Ascending aorta (tissue), 2 donors: ENCODE measurements at regions not wholly inside any gene's neighbourhood (a gene's known extent, or its start where the extent isn't known, plus 50 kb on each side); places are given as distances from the start of the nearest gene placed in this dataset.

ENCODE experiments used
- DNase-seq, 2 donors: peaks; one replicate each; pipeline ENCODE4 v3.0.0-alpha.2; 2019; ENCODE audit warnings: low spot score in 2 of 2
- H3K27ac ChIP-seq, 2 donors: fragments of 200-600 bp; sonication (generic); one replicate each; pipeline ENCODE4 v1.5.1; 2016 to 2017; ENCODE audit warnings: mild to moderate bottlenecking in 1 of 2
- H3K27me3 ChIP-seq: fragments of 200-600 bp; sonication (generic); one replicate; pipeline ENCODE4 v1.5.1; 2017
- H3K36me3 ChIP-seq, 2 donors: fragments of 200-600 bp; sonication (generic); one replicate each; pipeline ENCODE4 v1.5.1; 2016
- H3K4me1 ChIP-seq, 2 donors: fragments of 200-600 bp; sonication (generic); one replicate each; pipeline ENCODE4 v1.5.1; 2016 to 2017; ENCODE audit warnings: mild to moderate bottlenecking in 1 of 2
- H3K4me3 ChIP-seq, 2 donors: fragments of 200-600 bp; sonication (generic); one replicate each; pipeline ENCODE4 v1.5.1; 2016 to 2017; ENCODE audit warnings: mild to moderate bottlenecking in 1 of 2
- H3K9me3 ChIP-seq, 2 donors: fragments of 200-600 bp; sonication (generic); one replicate each; pipeline ENCODE4 v1.5.1; 2016
- intact Hi-C: fragments of 100-400 bp; cut with DNase I; formaldehyde crosslinking; loops from one replicate; pipeline ENCODE4 v1.15.1; 2023
- TF ChIP-seq, protein P1 (sequence below), 3 experiments: fragments of 200-600 bp in 2 of 3; fragments of 450-650 bp in 1 of 3; sonication (generic) in 2 of 3; IDR thresholded peaks; one replicate each; pipeline ENCODE4 v1.5.1; 2016 to 2019; ENCODE audit warnings: antibody characterized with exemption in 3 of 3, mild to moderate bottlenecking in 1 of 3, moderate library complexity in 1 of 3

- TF ChIP-seq, protein P1, sequence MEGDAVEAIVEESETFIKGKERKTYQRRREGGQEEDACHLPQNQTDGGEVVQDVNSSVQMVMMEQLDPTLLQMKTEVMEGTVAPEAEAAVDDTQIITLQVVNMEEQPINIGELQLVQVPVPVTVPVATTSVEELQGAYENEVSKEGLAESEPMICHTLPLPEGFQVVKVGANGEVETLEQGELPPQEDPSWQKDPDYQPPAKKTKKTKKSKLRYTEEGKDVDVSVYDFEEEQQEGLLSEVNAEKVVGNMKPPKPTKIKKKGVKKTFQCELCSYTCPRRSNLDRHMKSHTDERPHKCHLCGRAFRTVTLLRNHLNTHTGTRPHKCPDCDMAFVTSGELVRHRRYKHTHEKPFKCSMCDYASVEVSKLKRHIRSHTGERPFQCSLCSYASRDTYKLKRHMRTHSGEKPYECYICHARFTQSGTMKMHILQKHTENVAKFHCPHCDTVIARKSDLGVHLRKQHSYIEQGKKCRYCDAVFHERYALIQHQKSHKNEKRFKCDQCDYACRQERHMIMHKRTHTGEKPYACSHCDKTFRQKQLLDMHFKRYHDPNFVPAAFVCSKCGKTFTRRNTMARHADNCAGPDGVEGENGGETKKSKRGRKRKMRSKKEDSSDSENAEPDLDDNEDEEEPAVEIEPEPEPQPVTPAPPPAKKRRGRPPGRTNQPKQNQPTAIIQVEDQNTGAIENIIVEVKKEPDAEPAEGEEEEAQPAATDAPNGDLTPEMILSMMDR (IDR thresholded peaks at IDR 0.05): no peak
- intact Hi-C loops: no loop called here
- DNase-seq: no peak
- Histone ChIP-seq H3K9me3 (no peaks in the 10 kb centered on the region), H3K27me3 (no peaks in the 10 kb centered on the region), H3K36me3 (no peaks in the 10 kb centered on the region), H3K4me1 (no peaks in the 10 kb centered on the region), H3K4me3 (no peak overlapping the region), H3K27ac (no peak overlapping the region)
These were observed 57.1 kb downstream of the HLA-A start for GRCh38 chr6:29999416-29999815.

DNA sequence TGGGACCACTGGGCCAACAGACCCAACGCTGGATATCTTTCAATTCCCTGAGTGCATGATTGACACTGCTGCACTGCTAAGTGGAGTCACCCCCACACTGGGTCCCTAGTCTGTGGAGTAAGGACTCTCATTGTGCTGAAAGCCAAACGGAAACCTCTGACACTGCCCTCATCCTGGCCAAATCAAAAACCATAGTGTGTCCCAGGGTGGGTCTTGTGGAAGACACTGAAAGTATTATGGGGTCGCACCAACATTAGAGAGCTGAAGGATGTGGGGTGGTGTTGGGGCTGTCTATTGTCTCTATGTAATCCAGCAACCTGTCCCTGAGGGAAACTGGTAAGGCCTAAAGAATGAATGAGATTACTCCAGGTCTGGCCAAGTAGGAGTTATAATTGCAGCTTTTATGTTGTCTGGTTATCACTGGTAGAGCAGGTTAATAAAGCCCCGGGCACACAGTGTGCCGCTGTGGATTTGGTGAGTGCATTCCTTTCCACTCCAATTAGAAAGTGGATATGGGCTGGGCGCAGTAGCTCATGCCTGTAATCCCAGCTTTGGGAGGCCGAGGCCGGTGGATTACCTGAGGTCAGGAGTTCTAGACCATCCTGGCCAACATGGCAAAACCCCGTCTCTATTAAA lies 57.9 kb downstream of the HLA-A start:
- intact Hi-C loops: no loop called here
- no peaks in the 10 kb centered on the region for H3K4me1 ChIP-seq
- H3K27ac ChIP-seq: no peak overlapping the region
- no peak overlapping the region for H3K4me3 ChIP-seq
- TF ChIP-seq, protein P1 (IDR thresholded peaks at IDR 0.05): no peak
- no peaks in the 10 kb centered on the region for H3K9me3 ChIP-seq
- H3K36me3 ChIP-seq: no peaks in the 10 kb centered on the region
- no peaks in the 10 kb centered on the region for H3K27me3 ChIP-seq
- no peak for DNase-seq

DNA sequence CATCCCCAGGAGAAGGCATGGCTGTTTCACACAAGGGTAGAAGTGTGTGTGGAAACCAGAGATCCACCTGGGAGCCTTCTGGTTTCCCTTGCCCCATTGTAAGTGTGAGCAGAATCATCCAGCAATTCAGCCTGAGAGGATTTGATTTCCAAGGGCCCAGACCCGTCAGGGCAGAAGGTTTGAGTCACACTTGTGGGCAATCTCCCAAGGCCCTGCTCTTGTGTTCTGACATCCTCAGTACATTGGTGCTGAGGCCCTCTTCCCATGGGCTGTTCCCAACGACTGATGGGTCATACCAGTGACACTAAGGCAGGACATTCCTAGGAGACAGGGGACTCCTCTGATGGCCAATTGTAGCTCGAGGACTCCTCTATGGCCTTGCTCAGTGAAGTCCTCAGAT lies 58.2 kb upstream of the POLR1H start:
- Histone ChIP-seq H3K36me3 (no peaks in the 10 kb centered on the region), H3K27me3 (no peaks in the 10 kb centered on the region), H3K27ac (no peak overlapping the region), H3K9me3 (no peaks in the 10 kb centered on the region), H3K4me3 (no peak overlapping the region), H3K4me1 (peaks cover 3 to 9% of the 10 kb centered on the region in 2 donors)
- DNase-seq: no peak
- TF ChIP-seq, protein P1 (IDR thresholded peaks at IDR 0.05): no peak
- intact Hi-C loops: no loop called here

DNA sequence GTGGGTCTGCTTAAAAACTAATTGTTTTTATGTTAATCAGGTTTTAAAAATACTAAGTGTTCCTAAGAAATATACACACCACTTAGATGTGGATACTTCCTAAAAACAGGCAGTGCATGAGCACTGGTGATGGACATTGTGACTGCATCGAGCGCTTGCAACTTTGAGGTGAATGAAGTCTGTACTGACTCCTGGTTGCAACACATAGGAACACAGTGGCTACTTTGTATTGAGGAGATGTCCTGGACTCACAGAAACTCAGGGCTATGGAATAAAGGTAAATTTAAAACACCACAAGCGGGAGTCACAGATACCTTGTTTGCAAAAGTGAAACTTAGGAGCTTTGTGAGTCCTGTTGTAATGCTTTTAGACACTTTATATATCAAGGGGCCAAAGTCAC lies 55.6 kb upstream of the POLR1H start:
- H3K4me1 ChIP-seq: peaks cover 3 to 9% of the 10 kb centered on the region in 2 donors
- intact Hi-C loops: no loop called here

GRCh38 chr6:30006170-30007131 lies 54.6 kb upstream of the POLR1H start:
- peak in 1 of 2 donors; percentile 69 for DNase-seq
- peaks cover 3 to 9% of the 10 kb centered on the region in 2 donors for H3K4me1 ChIP-seq
- H3K4me3 ChIP-seq: peak overlapping the region; percentile 84 to 90
- H3K27me3 ChIP-seq: no peaks in the 10 kb centered on the region
- TF ChIP-seq, protein P1 (IDR thresholded peaks at IDR 0.05): no peak
- no peaks in the 10 kb centered on the region for H3K9me3 ChIP-seq
- H3K36me3 ChIP-seq: no peaks in the 10 kb centered on the region
- intact Hi-C loops: no loop called here
- H3K27ac ChIP-seq: peak overlapping the region; percentile 56 to 69

More for the DNA sequence above, 55.6 kb upstream of the POLR1H start:
- Histone ChIP-seq H3K4me3 (no peak overlapping the region), H3K36me3 (no peaks in the 10 kb centered on the region), H3K9me3 (no peaks in the 10 kb centered on the region), H3K27ac (no peak overlapping the region), H3K27me3 (no peaks in the 10 kb centered on the region)
- DNase-seq: no peak
- TF ChIP-seq, protein P1 (IDR thresholded peaks at IDR 0.05): no peak
